GM12878 (cell line): ENCODE measurements at regions not wholly inside any gene's neighbourhood (a gene's known extent, or its start where the extent isn't known, plus 50 kb on each side); places are given as distances from the start of the nearest gene placed in this dataset.

Source experiments
- ATAC-seq: fragments of 200-7000 bp; cut with Tn5 transposase; 3 replicates; pipeline ENCODE4 v1.9.1; 2020; ENCODE audit warnings: mild to moderate bottlenecking, moderate library complexity
- BruUV-seq: library from RNA; stranded (reverse); fragments of 400-500 nt; replicated peaks from 2 replicates; lab custom pipeline; 2021; lab: Mats Ljungman, UMichigan
- CTCF ChIA-PET: fragments of 300-600 bp; sonication (Branson Sonifier 250); formaldehyde crosslinking; extraction: SDS; loops from one replicate; lab custom pipeline; 2021; ENCODE audit warnings: inconsistent platforms; lab: Yijun Ruan, JAX
- POLR2A ChIA-PET: fragments of 350-600 bp; formaldehyde crosslinking; extraction: SDS; loops from one replicate; lab custom pipeline; 2021; ENCODE audit warnings: inconsistent platforms; lab: Charles Lee
- RAD21 ChIA-PET: fragments of 300-600 bp; sonication (Branson Sonifier 250); formaldehyde crosslinking; loops from one replicate; lab custom pipeline; 2023; ENCODE audit warnings: antibody characterized with exemption; ENCODE audit not compliant: unreplicated experiment; lab: Charles Lee
- SMC1A ChIA-PET: fragments of 300-600 bp; sonication (Branson Sonifier 250); formaldehyde crosslinking; loops from one replicate; lab custom pipeline; 2023; ENCODE audit not compliant: unreplicated experiment, uncharacterized antibody; lab: Charles Lee
- DNase-seq: peaks from one replicate; pipeline ENCODE4 v3.0.0-alpha.2; 2011; ENCODE audit warnings: low read depth, low spot score
- FAIRE-seq: peaks from 3 replicates; lab custom pipeline; 2011; peaks lifted over from hg19 to GRCh38; lab: Jason Lieb, UNC
- H2AFZ ChIP-seq: 2 replicates; pipeline ENCODE4 v1.6.0; 2011; ENCODE audit warnings: low read depth, low read length, control low read depth; ENCODE audit not compliant: control insufficient read depth
- H3K27ac ChIP-seq: 2 replicates; pipeline ENCODE4 v1.5.1; 2011; ENCODE audit warnings: control low read depth; ENCODE audit not compliant: control insufficient read depth, insufficient read depth
- H3K27me3 ChIP-seq, 2 experiments: replicated peaks in 1 of 2; 2 replicates each; pipeline versions ENCODE4 v1.6.0 to v1.6.1; 2011; ENCODE audit warnings: low read length in 1 of 2; ENCODE audit not compliant: control insufficient read depth in 2 of 2, insufficient read depth in 2 of 2
- H3K36me3 ChIP-seq, 2 experiments: 2 replicates each; pipeline ENCODE4 v1.5.1; 2011; ENCODE audit warnings: low read length in 1 of 2; ENCODE audit not compliant: control insufficient read depth in 2 of 2, insufficient read depth in 2 of 2
- H3K4me1 ChIP-seq: 2 replicates; pipeline ENCODE4 v1.6.1; 2011; ENCODE audit warnings: mild to moderate bottlenecking, low read length, moderate library complexity, mixed read lengths; ENCODE audit not compliant: control insufficient read depth, insufficient read depth
- H3K4me2 ChIP-seq: 2 replicates; pipeline ENCODE4 v1.6.0; 2011; ENCODE audit warnings: control low read depth; ENCODE audit not compliant: control insufficient read depth, insufficient read depth
- H3K4me3 ChIP-seq: fragments of 200-600 bp; sonication (generic); 2 replicates; pipeline ENCODE4 v1.5.1; 2016
- H3K79me2 ChIP-seq: 2 replicates; pipeline ENCODE4 v1.6.0; 2011; ENCODE audit warnings: low read length; ENCODE audit not compliant: control insufficient read depth, insufficient read depth
- H3K9ac ChIP-seq: 2 replicates; pipeline ENCODE4 v1.8.0; 2011; ENCODE audit warnings: low read length, control low read depth, mixed read lengths; ENCODE audit not compliant: control insufficient read depth, insufficient read depth
- H3K9me3 ChIP-seq: replicated peaks from 3 replicates; pipeline ENCODE4 v1.5.1; 2011; ENCODE audit warnings: mild to moderate bottlenecking, low read length; ENCODE audit not compliant: control insufficient read depth, insufficient read depth
- H4K20me1 ChIP-seq: 2 replicates; pipeline ENCODE4 v1.6.0; 2011; ENCODE audit not compliant: control insufficient read depth, insufficient read depth
- BCLAF1 ChIP-seq: fragments of 450-650 bp; IDR thresholded peaks from 2 replicates; pipeline ENCODE4 v1.6.1; 2017; ENCODE audit warnings: antibody characterized with exemption, mild to moderate bottlenecking, moderate library complexity
- IKZF1 ChIP-seq: fragments of 450-650 bp; conservative IDR thresholded peaks from 2 replicates; pipeline ENCODE4 v1.6.1; 2017; ENCODE audit warnings: antibody characterized with exemption, mild to moderate bottlenecking
- IRF5 ChIP-seq: fragments of 450-650 bp; IDR thresholded peaks from 2 replicates; pipeline ENCODE4 v1.6.1; 2017; ENCODE audit warnings: borderline replicate concordance
- MTA2 ChIP-seq: fragments of 450-650 bp; IDR thresholded peaks from 2 replicates; pipeline ENCODE4 v1.6.1; 2016; ENCODE audit warnings: low read depth, mild to moderate bottlenecking, moderate library complexity
- NFYA ChIP-seq: IDR thresholded peaks from 2 replicates; pipeline ENCODE4 v1.6.1; 2011; ENCODE audit warnings: low read depth, mild to moderate bottlenecking, low read length, improper control_type of control experiment, borderline replicate concordance
- RELA ChIP-seq: fragments of 450-650 bp; IDR thresholded peaks from 2 replicates; pipeline ENCODE4 v1.8.0; 2014; ENCODE audit warnings: borderline replicate concordance; ENCODE audit not compliant: partially characterized antibody
- SIN3A ChIP-seq: IDR thresholded peaks from 2 replicates; pipeline ENCODE4 v1.6.1; 2012; ENCODE audit warnings: low read depth, low read length, improper control_type of control experiment
- SREBF1 ChIP-seq: IDR thresholded peaks from 2 replicates; pipeline ENCODE4 v1.6.1; 2012; ENCODE audit warnings: mild to moderate bottlenecking, low read length
- ZNF207 ChIP-seq: fragments of 450-650 bp; IDR thresholded peaks from 2 replicates; pipeline ENCODE4 v1.6.1; 2014; ENCODE audit warnings: antibody characterized with exemption, mild to moderate bottlenecking, borderline replicate concordance
- WGBS: methylation state at CpG from one replicate; pipeline ENCODE4 v1.1.6; 2016; ENCODE audit warnings: low lambda C conversion rate; ENCODE audit not compliant: insufficient replicate concordance, insufficient coverage; ENCODE audit errors: missing lambda C conversion rate; 5-methylcytosine and 5-hydroxymethylcytosine counted together
- in situ Hi-C: fragments of 300-500 bp; cut with MboI; formaldehyde crosslinking; loops from 9 replicates; pipeline ENCODE4 v1.14.3; 2018; ENCODE audit warnings: mixed read lengths
- intact Hi-C: fragments of 100-400 bp; cut with micrococcal nuclease; formaldehyde crosslinking; loops from one replicate; pipeline ENCODE4 v1.14.2; 2022; ENCODE audit not compliant: unreplicated experiment

- no peak for TF ChIP-seq ZNF207
- no peak for TF ChIP-seq RELA
- no peak for TF ChIP-seq MTA2
- no peak for TF ChIP-seq SIN3A
- no peak for TF ChIP-seq NFYA
- no peak for TF ChIP-seq IRF5
- TF ChIP-seq SREBF1, result no peak
- 0 out of 2 replicates have a peak, but pooled peaks have one; percentile 51 for TF ChIP-seq IKZF1
These were observed 107.9 kb upstream of the LARP1 start (continued) for GRCh38 chr5:154647114-154647760.

- ATAC-seq, result peak; percentile 28
- H3K27ac ChIP-seq, result no peak overlapping the region
- POLR2A ChIA-PET, result no interaction called here
- H3K4me1 ChIP-seq, result peaks cover 4% of the 10 kb centered on the region
- H3K9me3 ChIP-seq, result no peaks in the 10 kb centered on the region
- H3K79me2 ChIP-seq, result no peaks in the 10 kb centered on the region
- intact Hi-C loops (no loop called here), in situ Hi-C loops (loop anchor here (5.0 kb wide), 1 partner anchor 166 kb away; no protein-coding TSS in a partner anchor)
- peak overlapping the region; percentile 40; the same call in 1 of the 2 replicates for H3K4me3 ChIP-seq
- 15% methylated on average over 24 of the region's 24 CpGs for WGBS
- RAD21 ChIA-PET, result interaction anchor here (0.6 to 1.4 kb wide), 5 partner anchors 12 to 574 kb away, joined by 3 to 4 read pairs (median 3); partner anchors contain the start of gene GEMIN5
- FAIRE-seq, result no peak
- no peaks in the 10 kb centered on the region for H3K36me3 ChIP-seq
- CTCF ChIA-PET, result interaction anchor here (0.8 to 1.9 kb wide), 5 partner anchors 165 to 357 kb away, joined by 3 to 5 read pairs (median 3); no protein-coding TSS in a partner anchor
- BruUV-seq, result no TSS peak
- DNase-seq, result no peak
- peak overlapping the region; percentile 77 for H2AFZ ChIP-seq
- H3K4me2 ChIP-seq, result peak overlapping the region; percentile 96
- H4K20me1 ChIP-seq, result no peaks in the 10 kb centered on the region
- TF ChIP-seq BCLAF1, result no peak
- no peak for TF ChIP-seq MTA2
- H3K9ac ChIP-seq, result peak overlapping the region; percentile 28; the same call in 1 of the 2 replicates
- H3K27me3 ChIP-seq, result peaks cover 0 to 3% of the 10 kb centered on the region in 2 experiments; a peak in 2 of 4 replicates
- SMC1A ChIA-PET, result interaction anchor here (1.0 kb wide), 1 partner anchor 136 kb away, joined by 3 read pairs; no protein-coding TSS in a partner anchor
These were observed 108.4 kb upstream of the LARP1 start for GRCh38 chr5:154646745-154647113.
